ENCODE measurements at regions not wholly inside any gene's neighbourhood (a gene's known extent, or its start where the extent isn't known, plus 50 kb on each side); places are given as distances from the start of the nearest gene placed in this dataset. TPM values are rescaled to one million over a fixed set of nuclear protein-coding genes. Genes with fewer than 3 reads are reported as not detected.
"Not testable (repeated sequence)": the region's sequence is repeated elsewhere in the genome, so short reads cannot be mapped to it uniquely, and the experiment has no call there.

DNA sequence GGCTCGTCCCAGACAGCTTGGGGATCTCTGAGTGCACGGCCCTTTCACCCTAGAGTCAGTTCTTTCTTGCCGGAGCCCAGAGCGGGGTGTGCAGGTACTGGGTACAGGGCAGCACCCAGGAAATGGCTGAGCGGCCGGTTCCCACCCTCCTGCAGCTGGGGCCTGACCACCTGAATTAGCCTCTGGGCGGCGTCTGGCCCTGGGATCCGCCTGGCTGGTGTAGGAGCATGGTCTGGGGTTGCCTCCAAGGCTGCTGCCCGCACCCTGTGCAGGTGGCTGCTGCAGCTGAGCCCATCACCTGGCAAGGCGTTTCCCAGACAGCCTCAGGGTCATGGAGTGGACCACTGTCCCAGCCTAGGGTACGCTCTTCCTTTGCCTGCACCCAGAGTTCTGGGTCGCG is 583.7 kb downstream of the TUBA3C start:
- 49% methylated on average over 9 of the region's 14 CpGs for WGBS (ENCODE audit: insufficient coverage, insufficient replicate concordance, low lambda C conversion rate, missing lambda C conversion rate)
- FAIRE-seq; POLR2A ChIA-PET; H3K4me1 ChIP-seq (ENCODE audit: control insufficient read depth, insufficient read depth, low read length); BruUV-seq (replicated peaks); SMC1A ChIA-PET (ENCODE audit: uncharacterized antibody, unreplicated experiment); ATAC-seq; H3K27me3 ChIP-seq (replicated peaks in 1 of 2; ENCODE audit: control insufficient read depth in 2 of 2, insufficient read depth in 2 of 2, low read length in 1 of 2); H3K36me3 ChIP-seq (ENCODE audit: control insufficient read depth in 2 of 2, insufficient read depth in 2 of 2, low read length in 1 of 2); H2AFZ ChIP-seq (ENCODE audit: control insufficient read depth, low read depth, low read length); H3K9me3 ChIP-seq (replicated peaks; ENCODE audit: control insufficient read depth, insufficient read depth, low read length); H3K27ac ChIP-seq (ENCODE audit: control insufficient read depth, insufficient read depth); H4K20me1 ChIP-seq (ENCODE audit: control insufficient read depth, insufficient read depth); RAD21 ChIA-PET (ENCODE audit: unreplicated experiment); intact Hi-C loops (cut with micrococcal nuclease; ENCODE audit: unreplicated experiment); H3K9ac ChIP-seq (ENCODE audit: control insufficient read depth, insufficient read depth, low read length); CTCF ChIA-PET; H3K4me2 ChIP-seq (ENCODE audit: control insufficient read depth, insufficient read depth); in situ Hi-C loops (cut with MboI); DNase-seq (ENCODE audit: low read depth, low spot score); H3K79me2 ChIP-seq (ENCODE audit: control insufficient read depth, insufficient read depth, low read length); H3K4me3 ChIP-seq: not testable (repeated sequence)

DNA sequence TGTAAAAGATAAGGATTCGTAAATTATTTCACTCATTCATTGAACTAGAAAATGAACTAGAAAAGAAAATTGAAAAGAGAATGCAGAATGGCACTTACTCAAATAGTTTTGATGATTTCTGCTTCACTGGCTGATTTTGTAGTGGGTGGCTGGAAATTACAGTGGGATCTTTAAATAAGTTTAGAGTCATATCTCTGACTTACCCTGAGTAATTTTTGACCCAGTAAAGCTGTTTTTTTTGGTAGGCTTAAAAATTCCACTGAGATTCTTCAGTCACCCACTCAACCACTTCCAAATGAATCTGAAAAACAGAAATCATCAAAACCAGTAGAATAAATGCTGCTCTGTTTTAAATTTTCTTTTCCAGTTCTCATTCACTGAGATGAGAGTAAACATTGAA is 604.5 kb downstream of the TUBA3C start:
- RAD21 ChIA-PET (ENCODE audit: unreplicated experiment); H3K9ac ChIP-seq (ENCODE audit: control insufficient read depth, insufficient read depth, low read length); SMC1A ChIA-PET (ENCODE audit: uncharacterized antibody, unreplicated experiment); POLR2A ChIA-PET; H3K4me1 ChIP-seq (ENCODE audit: control insufficient read depth, insufficient read depth, low read length); FAIRE-seq; BruUV-seq (replicated peaks); H4K20me1 ChIP-seq (ENCODE audit: control insufficient read depth, insufficient read depth); intact Hi-C loops (cut with micrococcal nuclease; ENCODE audit: unreplicated experiment); H3K27me3 ChIP-seq (replicated peaks in 1 of 2; ENCODE audit: control insufficient read depth in 2 of 2, insufficient read depth in 2 of 2, low read length in 1 of 2); H2AFZ ChIP-seq (ENCODE audit: control insufficient read depth, low read depth, low read length); H3K9me3 ChIP-seq (replicated peaks; ENCODE audit: control insufficient read depth, insufficient read depth, low read length); H3K4me2 ChIP-seq (ENCODE audit: control insufficient read depth, insufficient read depth); H3K27ac ChIP-seq (ENCODE audit: control insufficient read depth, insufficient read depth); H3K4me3 ChIP-seq; CTCF ChIA-PET; ATAC-seq; in situ Hi-C loops (cut with MboI); H3K36me3 ChIP-seq (ENCODE audit: control insufficient read depth in 2 of 2, insufficient read depth in 2 of 2, low read length in 1 of 2); H3K79me2 ChIP-seq (ENCODE audit: control insufficient read depth, insufficient read depth, low read length); DNase-seq (ENCODE audit: low read depth, low spot score): not testable (repeated sequence)
- no CpG with 5 or more reads among the region's 1 CpG for WGBS (ENCODE audit: insufficient coverage, insufficient replicate concordance, low lambda C conversion rate, missing lambda C conversion rate)

DNA sequence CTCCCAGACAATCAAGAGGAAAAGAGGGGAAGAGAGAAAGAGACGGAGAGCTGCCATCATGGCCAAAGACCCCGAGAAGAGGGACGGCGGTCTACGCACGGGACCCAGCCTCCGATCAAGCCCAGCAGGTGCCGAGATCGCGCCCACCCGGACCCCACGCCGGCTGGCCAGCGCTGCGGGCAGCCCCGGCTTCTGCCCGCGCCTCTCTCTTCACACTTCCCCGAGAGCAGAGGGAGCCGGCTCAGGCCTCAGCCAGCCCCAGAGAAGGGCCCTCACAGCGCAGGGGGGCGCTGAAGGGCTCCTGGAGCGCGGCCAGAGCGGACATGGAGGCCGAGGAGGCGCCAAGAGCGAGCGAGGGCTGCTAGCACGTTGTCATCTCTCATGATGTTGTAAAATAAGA is 613.7 kb downstream of the TUBA3C start:
- H3K9ac ChIP-seq (ENCODE audit: control insufficient read depth, insufficient read depth, low read length); H3K9me3 ChIP-seq (replicated peaks; ENCODE audit: control insufficient read depth, insufficient read depth, low read length); intact Hi-C loops (cut with micrococcal nuclease; ENCODE audit: unreplicated experiment); in situ Hi-C loops (cut with MboI); H3K36me3 ChIP-seq (ENCODE audit: control insufficient read depth in 2 of 2, insufficient read depth in 2 of 2, low read length in 1 of 2); SMC1A ChIA-PET (ENCODE audit: uncharacterized antibody, unreplicated experiment); H3K4me2 ChIP-seq (ENCODE audit: control insufficient read depth, insufficient read depth); BruUV-seq (replicated peaks); ATAC-seq; H3K27ac ChIP-seq (ENCODE audit: control insufficient read depth, insufficient read depth); H3K4me3 ChIP-seq; H3K27me3 ChIP-seq (replicated peaks in 1 of 2; ENCODE audit: control insufficient read depth in 2 of 2, insufficient read depth in 2 of 2, low read length in 1 of 2); DNase-seq (ENCODE audit: low read depth, low spot score); RAD21 ChIA-PET (ENCODE audit: unreplicated experiment); H4K20me1 ChIP-seq (ENCODE audit: control insufficient read depth, insufficient read depth); H3K4me1 ChIP-seq (ENCODE audit: control insufficient read depth, insufficient read depth, low read length); POLR2A ChIA-PET; FAIRE-seq; CTCF ChIA-PET; H2AFZ ChIP-seq (ENCODE audit: control insufficient read depth, low read depth, low read length); H3K79me2 ChIP-seq (ENCODE audit: control insufficient read depth, insufficient read depth, low read length): not testable (repeated sequence)
- WGBS (ENCODE audit: insufficient coverage, insufficient replicate concordance, low lambda C conversion rate, missing lambda C conversion rate) = 49% methylated on average over 20 of the region's 30 CpGs

Small RNA genes in the stretch of these regions (small RNA-seq; reads per million reads assigned to genes)
- not detected for gene LINC00328-2P
- gene RNA5SP24 = not detected
- not detected for gene RNU6-55P
- gene RNU6-76P = not detected

All from GM12878 (cell line).